B cell (primary cell): ENCODE measurements at regions not wholly inside any gene's neighbourhood (a gene's known extent, or its start where the extent isn't known, plus 50 kb on each side); places are given as distances from the start of the nearest gene placed in this dataset.

Experiments used
- CTCF ChIP-seq: fragments of 200-600 bp; IDR thresholded peaks from one replicate; pipeline ENCODE4 v1.8.0; 2022; ENCODE audit warnings: antibody characterized with exemption, mild to moderate bottlenecking
- EZH2 ChIP-seq: IDR thresholded peaks from 2 replicates; pipeline ENCODE4 v1.6.1; 2012; ENCODE audit warnings: borderline replicate concordance, low read depth, mild to moderate bottlenecking, moderate library complexity, low read length; ENCODE audit not compliant: insufficient read depth, poor library complexity, severe bottlenecking

GRCh38 chr4:153090670-153091385 is 113.4 kb upstream of the TRIM2 start:
- TF ChIP-seq CTCF (no peak), EZH2 (no peak)
